ENCODE measurements at regions not wholly inside any gene's neighbourhood (a gene's known extent, or its start where the extent isn't known, plus 50 kb on each side); places are given as distances from the start of the nearest gene placed in this dataset.
A peak's percentile ranks its signal among the peaks of the same experiment; 100 is the strongest.
"Not testable (repeated sequence)": the region's sequence is repeated elsewhere in the genome, so short reads cannot be mapped to it uniquely, and the experiment has no call there.

- no peak for TF ChIP-seq MAX (IDR thresholded peaks at IDR 0.05; ENCODE audit: low read depth, low read length)
- TF ChIP-seq POLR2A (IDR thresholded peaks at IDR 0.05; ENCODE audit: extremely low read depth, insufficient read length) = no peak
- no peak for TF ChIP-seq MYC (IDR thresholded peaks at IDR 0.05; ENCODE audit: low read depth, low read length)
- TF ChIP-seq, protein P1, sequence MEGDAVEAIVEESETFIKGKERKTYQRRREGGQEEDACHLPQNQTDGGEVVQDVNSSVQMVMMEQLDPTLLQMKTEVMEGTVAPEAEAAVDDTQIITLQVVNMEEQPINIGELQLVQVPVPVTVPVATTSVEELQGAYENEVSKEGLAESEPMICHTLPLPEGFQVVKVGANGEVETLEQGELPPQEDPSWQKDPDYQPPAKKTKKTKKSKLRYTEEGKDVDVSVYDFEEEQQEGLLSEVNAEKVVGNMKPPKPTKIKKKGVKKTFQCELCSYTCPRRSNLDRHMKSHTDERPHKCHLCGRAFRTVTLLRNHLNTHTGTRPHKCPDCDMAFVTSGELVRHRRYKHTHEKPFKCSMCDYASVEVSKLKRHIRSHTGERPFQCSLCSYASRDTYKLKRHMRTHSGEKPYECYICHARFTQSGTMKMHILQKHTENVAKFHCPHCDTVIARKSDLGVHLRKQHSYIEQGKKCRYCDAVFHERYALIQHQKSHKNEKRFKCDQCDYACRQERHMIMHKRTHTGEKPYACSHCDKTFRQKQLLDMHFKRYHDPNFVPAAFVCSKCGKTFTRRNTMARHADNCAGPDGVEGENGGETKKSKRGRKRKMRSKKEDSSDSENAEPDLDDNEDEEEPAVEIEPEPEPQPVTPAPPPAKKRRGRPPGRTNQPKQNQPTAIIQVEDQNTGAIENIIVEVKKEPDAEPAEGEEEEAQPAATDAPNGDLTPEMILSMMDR (IDR thresholded peaks at IDR 0.05; ENCODE audit: low read depth, low read length) = no peak
- no peak overlapping the region for H3K4me3 ChIP-seq (ENCODE audit: low read depth, low read length)
- DNase-seq (ENCODE audit: low read depth) = no peak
These were observed 340.7 kb downstream of the ADGRL2 start for GRCh38 chr1:82141390-82141789.

DNA sequence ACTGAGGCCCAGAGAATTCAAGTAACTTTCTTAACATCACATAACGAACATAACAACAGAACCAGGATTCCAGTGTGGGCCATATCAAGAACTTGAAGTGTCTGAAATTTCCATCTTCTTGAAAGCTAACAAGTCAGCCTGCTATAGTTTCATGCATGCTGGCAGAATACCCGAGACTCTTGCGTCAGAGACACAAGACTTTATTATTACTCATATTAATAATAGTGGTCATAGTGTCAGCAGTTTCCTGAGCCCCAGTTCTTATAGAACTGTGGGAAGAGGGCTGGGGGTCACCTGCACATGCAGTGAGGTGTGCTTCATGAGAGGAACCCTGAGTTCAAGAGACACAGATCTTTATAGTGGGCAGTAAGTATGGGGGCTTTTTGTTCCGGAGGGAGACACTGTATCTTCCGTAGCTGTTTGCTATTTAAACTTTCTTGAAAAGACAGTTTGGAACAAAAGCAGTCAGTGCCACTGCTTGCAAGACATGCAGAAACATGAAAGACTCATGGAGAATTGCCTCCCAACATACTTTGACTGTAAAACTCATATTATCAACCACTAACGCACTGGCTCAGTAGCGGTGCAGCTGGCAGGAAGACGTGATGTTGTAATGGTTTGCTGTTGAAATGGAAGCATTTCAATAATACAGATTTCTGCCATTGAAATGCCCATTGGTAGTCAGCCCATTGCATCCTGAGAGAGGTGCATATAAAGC lies 339.2 kb downstream of the ADGRL2 start:
- no peak for TF ChIP-seq MYC (IDR thresholded peaks at IDR 0.05; ENCODE audit: low read depth, low read length)
- no peak for TF ChIP-seq MAX (IDR thresholded peaks at IDR 0.05; ENCODE audit: low read depth, low read length)
- no peak for TF ChIP-seq POLR2A (IDR thresholded peaks at IDR 0.05; ENCODE audit: extremely low read depth, insufficient read length)
- TF ChIP-seq, protein P1 (IDR thresholded peaks at IDR 0.05; ENCODE audit: low read depth, low read length) = no peak
- H3K4me3 ChIP-seq (ENCODE audit: low read depth, low read length) = no peak overlapping the region
- DNase-seq (ENCODE audit: low read depth) = peak; percentile 5

GRCh38 chr1:82136351-82136750 lies 335.6 kb downstream of the ADGRL2 start:
- DNase-seq (ENCODE audit: low read depth); H3K4me3 ChIP-seq (ENCODE audit: low read depth, low read length): not testable (repeated sequence)

DNA sequence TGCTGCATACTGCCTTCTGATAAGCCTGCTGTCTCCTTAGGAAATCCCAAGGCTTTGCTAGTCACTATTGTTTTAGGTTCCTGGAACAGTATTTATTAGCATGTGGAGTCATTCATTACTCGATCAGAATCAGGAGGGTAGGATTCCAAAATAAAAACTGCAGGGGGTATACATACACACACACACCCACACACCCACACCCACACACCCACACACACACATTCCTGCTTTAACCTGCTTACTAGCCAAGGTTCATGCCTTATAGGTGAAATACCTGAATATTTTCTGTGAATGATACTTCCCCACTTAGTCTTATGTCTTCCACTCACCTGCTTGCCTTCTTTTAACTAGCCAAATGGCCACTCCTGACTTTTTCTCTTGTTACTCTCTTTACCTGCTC lies 325.1 kb downstream of the ADGRL2 start:
- no peak overlapping the region for H3K4me3 ChIP-seq (ENCODE audit: low read depth, low read length)
- no peak for DNase-seq (ENCODE audit: low read depth)
- TF ChIP-seq MYC (IDR thresholded peaks at IDR 0.05; ENCODE audit: low read depth, low read length) = no peak
- TF ChIP-seq, protein P1 (IDR thresholded peaks at IDR 0.05; ENCODE audit: low read depth, low read length) = no peak
- TF ChIP-seq MAX (IDR thresholded peaks at IDR 0.05; ENCODE audit: low read depth, low read length) = no peak
- no peak for TF ChIP-seq POLR2A (IDR thresholded peaks at IDR 0.05; ENCODE audit: extremely low read depth, insufficient read length)

DNA sequence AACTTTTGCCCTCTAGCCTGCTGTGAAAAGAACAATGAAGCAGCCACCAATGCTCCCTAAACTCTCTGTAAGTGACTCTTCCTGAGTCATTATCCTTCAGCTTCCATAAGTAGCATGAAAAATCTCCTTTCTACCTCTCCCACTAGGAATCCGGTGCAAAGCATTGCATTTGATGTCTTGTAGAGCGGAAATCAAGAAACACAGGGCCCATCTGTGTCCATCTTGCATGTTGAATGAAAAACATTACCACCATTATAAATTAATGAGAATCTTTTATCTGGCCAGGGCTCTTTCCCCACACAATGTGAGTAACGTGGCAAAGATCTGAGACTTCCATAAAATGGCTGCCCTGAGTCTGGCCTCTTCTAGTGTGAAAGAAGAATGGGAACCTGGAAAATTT lies 324.4 kb downstream of the ADGRL2 start:
- no peak overlapping the region for H3K4me3 ChIP-seq (ENCODE audit: low read depth, low read length)
- DNase-seq (ENCODE audit: low read depth) = no peak
- no peak for TF ChIP-seq MAX (IDR thresholded peaks at IDR 0.05; ENCODE audit: low read depth, low read length)

DNA sequence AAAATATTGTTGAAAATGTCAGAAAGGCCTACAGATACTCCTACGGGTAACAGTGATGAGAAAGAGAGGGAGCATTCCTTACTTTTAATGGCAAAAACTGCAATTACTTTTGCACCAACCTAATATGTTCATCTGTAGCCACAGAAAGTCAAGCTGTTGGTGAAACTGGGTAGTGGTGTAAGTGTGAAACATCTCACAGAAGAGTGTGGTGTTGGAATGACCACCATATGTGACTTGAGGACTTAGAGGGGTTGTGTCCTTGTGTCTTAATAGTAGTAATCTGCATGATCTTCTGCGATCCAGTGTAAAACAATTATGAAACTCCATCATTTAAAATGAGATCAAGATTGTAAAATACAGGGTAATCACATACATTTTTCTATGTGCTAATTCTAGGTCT lies 320.7 kb downstream of the ADGRL2 start:
- H3K4me3 ChIP-seq (ENCODE audit: low read depth, low read length) = no peak overlapping the region
- TF ChIP-seq POLR2A (IDR thresholded peaks at IDR 0.05; ENCODE audit: extremely low read depth, insufficient read length) (no peak), MAX (IDR thresholded peaks at IDR 0.05; ENCODE audit: low read depth, low read length) (no peak), MYC (IDR thresholded peaks at IDR 0.05; ENCODE audit: low read depth, low read length) (no peak)
- TF ChIP-seq, protein P1 (IDR thresholded peaks at IDR 0.05; ENCODE audit: low read depth, low read length) = no peak
- DNase-seq (ENCODE audit: low read depth) = no peak

DNA sequence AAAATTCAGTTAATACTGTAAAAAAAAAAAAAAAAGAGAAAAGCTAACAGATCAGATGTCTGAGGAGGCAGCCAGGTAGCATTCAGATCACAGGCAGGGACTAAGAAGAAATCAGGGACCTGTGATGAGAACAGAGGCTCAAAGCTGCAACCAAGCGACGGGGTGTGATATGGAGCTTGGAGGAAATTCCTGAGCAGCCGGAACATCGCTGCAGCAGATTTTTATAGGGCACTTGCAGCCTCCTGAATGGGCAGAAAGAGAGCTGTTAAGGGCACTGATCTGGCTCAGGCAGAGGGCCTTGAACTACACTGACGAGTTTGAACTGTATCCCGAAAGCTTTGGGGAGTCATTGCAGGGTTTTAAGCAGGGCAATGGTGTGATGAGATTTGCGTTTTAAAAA lies 315.4 kb downstream of the ADGRL2 start:
- TF ChIP-seq MYC (IDR thresholded peaks at IDR 0.05; ENCODE audit: low read depth, low read length) (no peak), MAX (IDR thresholded peaks at IDR 0.05; ENCODE audit: low read depth, low read length) (no peak), POLR2A (IDR thresholded peaks at IDR 0.05; ENCODE audit: extremely low read depth, insufficient read length) (no peak)
- TF ChIP-seq, protein P1 (IDR thresholded peaks at IDR 0.05; ENCODE audit: low read depth, low read length) = no peak
- DNase-seq (ENCODE audit: low read depth) = no peak
- H3K4me3 ChIP-seq (ENCODE audit: low read depth, low read length) = no peak overlapping the region

All from NB4 (cell line).